Thyroid gland (tissue), 4 donors: ENCODE measurements at regions not wholly inside any gene's neighbourhood (a gene's known extent, or its start where the extent isn't known, plus 50 kb on each side); places are given as distances from the start of the nearest gene placed in this dataset.

Source experiments
- POLR2A ChIP-seq, 2 donors: fragments of 450-650 bp; IDR thresholded peaks; one replicate each; pipeline ENCODE4 v1.6.1; 2017; ENCODE audit warnings: antibody characterized with exemption in 2 of 2, mild to moderate bottlenecking in 2 of 2, moderate library complexity in 1 of 2
- TF ChIP-seq, protein P1 (sequence below), 6 experiments: fragments of 200-600 bp in 3 of 6; fragments of 450-650 bp in 3 of 6; sonication (generic) in 3 of 6; IDR thresholded peaks; one replicate each; pipeline ENCODE4 v1.5.1; 2016 to 2019; ENCODE audit warnings: antibody characterized with exemption in 6 of 6, mild to moderate bottlenecking in 2 of 6, inconsistent platforms in 1 of 6, moderate library complexity in 1 of 6

DNA sequence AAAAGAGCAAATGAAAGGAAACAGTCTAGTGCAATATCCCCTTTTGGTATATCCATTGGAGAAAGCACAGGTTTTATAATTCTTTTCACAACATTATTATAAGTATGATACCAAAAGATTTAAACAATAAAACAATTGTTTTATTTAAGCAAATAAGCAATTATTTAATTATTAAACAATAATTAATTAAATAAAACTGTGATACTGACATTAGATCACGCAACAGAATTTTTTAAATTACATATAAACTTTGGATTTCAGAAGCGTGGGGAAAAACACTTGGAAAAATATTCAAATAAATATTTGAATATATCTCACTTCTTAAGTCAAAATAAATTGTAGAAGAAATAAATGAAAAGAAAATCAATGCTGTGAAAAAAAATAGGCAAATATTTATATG is 76.2 kb upstream of the STXBP5 start:
- no peak for TF ChIP-seq POLR2A (IDR thresholded peaks at IDR 0.05)
- TF ChIP-seq, protein P1, sequence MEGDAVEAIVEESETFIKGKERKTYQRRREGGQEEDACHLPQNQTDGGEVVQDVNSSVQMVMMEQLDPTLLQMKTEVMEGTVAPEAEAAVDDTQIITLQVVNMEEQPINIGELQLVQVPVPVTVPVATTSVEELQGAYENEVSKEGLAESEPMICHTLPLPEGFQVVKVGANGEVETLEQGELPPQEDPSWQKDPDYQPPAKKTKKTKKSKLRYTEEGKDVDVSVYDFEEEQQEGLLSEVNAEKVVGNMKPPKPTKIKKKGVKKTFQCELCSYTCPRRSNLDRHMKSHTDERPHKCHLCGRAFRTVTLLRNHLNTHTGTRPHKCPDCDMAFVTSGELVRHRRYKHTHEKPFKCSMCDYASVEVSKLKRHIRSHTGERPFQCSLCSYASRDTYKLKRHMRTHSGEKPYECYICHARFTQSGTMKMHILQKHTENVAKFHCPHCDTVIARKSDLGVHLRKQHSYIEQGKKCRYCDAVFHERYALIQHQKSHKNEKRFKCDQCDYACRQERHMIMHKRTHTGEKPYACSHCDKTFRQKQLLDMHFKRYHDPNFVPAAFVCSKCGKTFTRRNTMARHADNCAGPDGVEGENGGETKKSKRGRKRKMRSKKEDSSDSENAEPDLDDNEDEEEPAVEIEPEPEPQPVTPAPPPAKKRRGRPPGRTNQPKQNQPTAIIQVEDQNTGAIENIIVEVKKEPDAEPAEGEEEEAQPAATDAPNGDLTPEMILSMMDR (IDR thresholded peaks at IDR 0.05) = no peak
